PC-3 (cell line): ENCODE measurements at regions not wholly inside any gene's neighbourhood (a gene's known extent, or its start where the extent isn't known, plus 50 kb on each side); places are given as distances from the start of the nearest gene placed in this dataset.

Source experiments
- ATAC-seq: fragments of 200-7000 bp; cut with Tn5 transposase; 2 replicates; pipeline ENCODE4 v1.9.1; 2020; ENCODE audit warnings: mild to moderate bottlenecking, moderate library complexity
- BruUV-seq: library from RNA; stranded (reverse); fragments of 400-500 nt; replicated peaks from 2 replicates; lab custom pipeline; 2021; lab: Mats Ljungman, UMichigan
- CTCF ChIA-PET: fragments of 300-600 bp; sonication (Branson Sonifier 250); formaldehyde crosslinking; loops from one replicate; lab custom pipeline; 2022; ENCODE audit warnings: antibody characterized with exemption; lab: Charles Lee
- POLR2A ChIA-PET: fragments of 300-600 bp; sonication (Branson Sonifier 250); formaldehyde crosslinking; loops from one replicate; lab custom pipeline; 2022; ENCODE audit warnings: antibody characterized with exemption; ENCODE audit not compliant: unreplicated experiment; lab: Charles Lee
- DNase-seq: peaks from one replicate; pipeline ENCODE4 v3.0.0-alpha.2; 2015
- H2AFZ ChIP-seq: fragments of 300-600 bp; sonication (generic); 2 replicates; pipeline ENCODE4 v1.6.0; 2016; ENCODE audit warnings: antibody characterized with exemption, low read length
- H3F3A ChIP-seq: fragments of 300-600 bp; sonication (generic); one replicate; pipeline ENCODE4 v1.6.0; 2017; ENCODE audit warnings: antibody characterized with exemption, low read length, control low read depth, mild to moderate bottlenecking; ENCODE audit not compliant: unreplicated experiment
- H3K27ac ChIP-seq: fragments of 300-600 bp; sonication (generic); 2 replicates; pipeline ENCODE4 v1.5.1; 2016; ENCODE audit warnings: mild to moderate bottlenecking, low read length
- H3K27me3 ChIP-seq: fragments of 300-600 bp; sonication (generic); 2 replicates; pipeline ENCODE4 v1.6.1; 2016; ENCODE audit warnings: low read length, mixed read lengths
- H3K36me3 ChIP-seq: fragments of 300-600 bp; sonication (generic); 2 replicates; pipeline ENCODE4 v1.6.1; 2016; ENCODE audit warnings: low read depth, mixed run types, low read length, mixed read lengths
- H3K4me1 ChIP-seq: fragments of 300-600 bp; sonication (generic); 2 replicates; pipeline ENCODE4 v1.5.1; 2016; ENCODE audit warnings: low read length; ENCODE audit not compliant: insufficient read depth
- H3K4me2 ChIP-seq: fragments of 300-600 bp; sonication (generic); 2 replicates; pipeline ENCODE4 v1.6.0; 2016; ENCODE audit warnings: low read length
- H3K4me3 ChIP-seq: fragments of 300-600 bp; sonication (generic); 2 replicates; pipeline ENCODE4 v1.5.1; 2016; ENCODE audit warnings: mild to moderate bottlenecking, low read length, mixed read lengths
- H3K79me2 ChIP-seq: fragments of 300-600 bp; sonication (generic); 2 replicates; pipeline ENCODE4 v1.6.1; 2017; ENCODE audit warnings: low read length, mixed read lengths
- H3K9ac ChIP-seq: fragments of 300-600 bp; sonication (generic); 2 replicates; pipeline ENCODE4 v1.6.0; 2016; ENCODE audit warnings: mild to moderate bottlenecking, low read length
- H3K9me2 ChIP-seq: fragments of 300-600 bp; sonication (generic); replicated peaks from 2 replicates; pipeline ENCODE4 v1.6.1; 2016; ENCODE audit warnings: mixed run types, low read length, mixed read lengths
- H3K9me3 ChIP-seq: fragments of 300-600 bp; sonication (generic); 2 replicates; pipeline ENCODE4 v1.6.1; 2016; ENCODE audit warnings: low read length, mixed read lengths
- H4K20me1 ChIP-seq: fragments of 300-600 bp; sonication (generic); 2 replicates; pipeline ENCODE4 v1.6.1; 2016; ENCODE audit warnings: low read length, mixed read lengths
- EZH2 ChIP-seq: fragments of 300-600 bp; sonication (generic); IDR thresholded peaks from one replicate; pipeline ENCODE4 v1.6.1; 2017; ENCODE audit warnings: antibody characterized with exemption, mild to moderate bottlenecking, low read length; ENCODE audit not compliant: unreplicated experiment
- EZH2phosphoT487 ChIP-seq: fragments of 300-600 bp; sonication (generic); IDR thresholded peaks from 2 replicates; pipeline ENCODE4 v1.6.1; 2018; ENCODE audit warnings: mild to moderate bottlenecking, antibody characterized with exemption, low read length, borderline replicate concordance
- intact Hi-C: fragments of 100-400 bp; cut with micrococcal nuclease; formaldehyde crosslinking; loops from 2 replicates; pipeline ENCODE4 v1.9.0; 2023
- TF ChIP-seq, protein P1 (sequence below): fragments of 300-600 bp; sonication (generic); conservative IDR thresholded peaks from 2 replicates; pipeline ENCODE4 v1.5.1; 2017; ENCODE audit warnings: antibody characterized with exemption, low read depth, mild to moderate bottlenecking, low read length

GRCh38 chr2:7963787-7964186 is 718.1 kb upstream of the ID2 start:
- BruUV-seq: no TSS peak
- H3K79me2 ChIP-seq: no peaks in the 10 kb centered on the region
- H2AFZ ChIP-seq: no peak overlapping the region
- H3K27me3 ChIP-seq: no peaks in the 10 kb centered on the region
- ChIA-PET POLR2A (no interaction called here), CTCF (no interaction called here)
- H3K9me3 ChIP-seq: no peaks in the 10 kb centered on the region
- ATAC-seq (peak; percentile 75), DNase-seq (peak; percentile 41)
- no peaks in the 10 kb centered on the region for H3K36me3 ChIP-seq
- peaks cover 15% of the 10 kb centered on the region for H3K4me1 ChIP-seq
- H3F3A ChIP-seq: no peaks in the 10 kb centered on the region
- no peak overlapping the region for H3K9ac ChIP-seq
- no peak overlapping the region for H3K4me3 ChIP-seq
- intact Hi-C loops: no loop called here
- H4K20me1 ChIP-seq: no peaks in the 10 kb centered on the region
- no peaks in the 10 kb centered on the region for H3K9me2 ChIP-seq
- no peak overlapping the region for H3K27ac ChIP-seq
- TF ChIP-seq, protein P1, sequence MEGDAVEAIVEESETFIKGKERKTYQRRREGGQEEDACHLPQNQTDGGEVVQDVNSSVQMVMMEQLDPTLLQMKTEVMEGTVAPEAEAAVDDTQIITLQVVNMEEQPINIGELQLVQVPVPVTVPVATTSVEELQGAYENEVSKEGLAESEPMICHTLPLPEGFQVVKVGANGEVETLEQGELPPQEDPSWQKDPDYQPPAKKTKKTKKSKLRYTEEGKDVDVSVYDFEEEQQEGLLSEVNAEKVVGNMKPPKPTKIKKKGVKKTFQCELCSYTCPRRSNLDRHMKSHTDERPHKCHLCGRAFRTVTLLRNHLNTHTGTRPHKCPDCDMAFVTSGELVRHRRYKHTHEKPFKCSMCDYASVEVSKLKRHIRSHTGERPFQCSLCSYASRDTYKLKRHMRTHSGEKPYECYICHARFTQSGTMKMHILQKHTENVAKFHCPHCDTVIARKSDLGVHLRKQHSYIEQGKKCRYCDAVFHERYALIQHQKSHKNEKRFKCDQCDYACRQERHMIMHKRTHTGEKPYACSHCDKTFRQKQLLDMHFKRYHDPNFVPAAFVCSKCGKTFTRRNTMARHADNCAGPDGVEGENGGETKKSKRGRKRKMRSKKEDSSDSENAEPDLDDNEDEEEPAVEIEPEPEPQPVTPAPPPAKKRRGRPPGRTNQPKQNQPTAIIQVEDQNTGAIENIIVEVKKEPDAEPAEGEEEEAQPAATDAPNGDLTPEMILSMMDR: no peak
- no peak for TF ChIP-seq EZH2
- H3K4me2 ChIP-seq: no peak overlapping the region

DNA sequence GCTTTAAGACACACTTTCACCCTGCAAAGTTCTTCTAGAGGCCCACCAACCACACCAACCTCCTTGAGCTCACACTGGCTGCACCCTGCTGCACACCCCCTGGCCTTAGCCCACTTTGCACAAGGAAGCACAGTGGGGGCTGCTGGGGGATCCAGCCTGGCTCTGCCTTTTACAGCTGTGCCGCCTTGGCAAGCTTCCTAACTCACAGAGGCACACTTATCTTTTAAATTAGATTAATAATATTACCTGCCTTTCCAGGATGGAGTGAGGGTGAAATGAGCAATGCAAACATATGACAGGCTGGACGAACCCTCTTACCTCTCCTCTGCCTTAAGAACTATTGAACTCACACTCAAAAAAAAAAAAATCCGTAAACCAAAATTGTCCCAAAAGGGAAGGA is 715.8 kb upstream of the ID2 start:
- TF ChIP-seq, protein P1: no peak
- TF ChIP-seq EZH2phosphoT487: no peak
- no peak for TF ChIP-seq EZH2
- Histone ChIP-seq H3K36me3 (no peaks in the 10 kb centered on the region), H3K9ac (no peak overlapping the region), H3K79me2 (no peaks in the 10 kb centered on the region), H3K4me3 (no peak overlapping the region), H3K27ac (no peak overlapping the region), H3K9me2 (no peaks in the 10 kb centered on the region), H3K27me3 (no peaks in the 10 kb centered on the region), H3K4me1 (peaks cover 13% of the 10 kb centered on the region), H3K9me3 (no peaks in the 10 kb centered on the region), H3F3A (no peaks in the 10 kb centered on the region), H4K20me1 (no peaks in the 10 kb centered on the region), H3K4me2 (no peak overlapping the region), H2AFZ (no peak overlapping the region)
- intact Hi-C loops: no loop called here
- ATAC-seq (no peak), DNase-seq (no peak)
- ChIA-PET CTCF (no interaction called here), POLR2A (no interaction called here)
- BruUV-seq: no TSS peak

DNA sequence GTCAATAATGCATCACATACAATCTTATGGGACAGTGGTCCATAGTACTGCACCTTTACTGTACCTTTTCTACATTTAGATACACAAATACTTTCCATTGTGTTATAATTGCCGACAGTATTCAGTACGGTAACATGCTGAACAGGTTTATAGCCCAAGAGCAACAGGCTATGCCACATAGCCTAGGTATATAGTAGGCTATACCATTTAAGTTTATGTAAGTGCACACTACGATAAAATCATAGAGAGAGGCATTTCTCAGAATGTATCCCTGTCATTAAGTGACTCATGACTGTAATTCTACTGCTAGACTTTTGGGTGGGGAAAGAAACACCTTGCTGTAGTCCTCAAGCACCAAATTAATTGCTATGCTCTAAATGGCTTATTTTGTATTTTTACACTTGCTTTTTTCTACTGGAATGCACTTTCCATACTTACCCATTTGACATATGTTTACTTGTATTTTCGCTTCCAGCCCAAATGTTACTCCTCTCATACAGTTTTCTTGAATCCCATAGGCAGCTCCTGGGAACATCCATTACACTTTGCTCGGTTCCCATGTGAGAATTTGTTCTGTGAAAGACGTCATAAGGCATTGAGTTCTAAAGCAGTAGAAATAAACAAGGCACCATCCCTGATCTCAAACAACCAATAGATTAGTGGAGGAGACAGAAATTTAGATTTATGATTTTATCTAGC is 714.0 kb upstream of the ID2 start:
- Histone ChIP-seq H3F3A (no peaks in the 10 kb centered on the region), H3K36me3 (no peaks in the 10 kb centered on the region), H4K20me1 (no peaks in the 10 kb centered on the region), H3K9ac (no peak overlapping the region), H3K9me3 (no peaks in the 10 kb centered on the region), H3K4me1 (peaks cover 4% of the 10 kb centered on the region; the same call in 1 of the 2 replicates), H3K27ac (no peak overlapping the region), H3K27me3 (no peaks in the 10 kb centered on the region), H3K79me2 (no peaks in the 10 kb centered on the region), H3K9me2 (no peaks in the 10 kb centered on the region), H3K4me2 (no peak overlapping the region), H3K4me3 (no peak overlapping the region), H2AFZ (no peak overlapping the region)
- TF ChIP-seq EZH2 (no peak), EZH2phosphoT487 (no peak)
- TF ChIP-seq, protein P1: no peak
- POLR2A ChIA-PET: no interaction called here
- DNase-seq (no peak), ATAC-seq (no peak)
- CTCF ChIA-PET: no interaction called here
- intact Hi-C loops: no loop called here
- no TSS peak for BruUV-seq
